Ishikawa (cell line): ENCODE measurements at regions not wholly inside any gene's neighbourhood (a gene's known extent, or its start where the extent isn't known, plus 50 kb on each side); places are given as distances from the start of the nearest gene placed in this dataset.

ENCODE experiments used
- CEBPB ChIP-seq: IDR thresholded peaks from 2 replicates; pipeline ENCODE4 v1.6.1; 2012
- CREB1 ChIP-seq: IDR thresholded peaks from 2 replicates; pipeline ENCODE4 v1.6.1; 2012; ENCODE audit warnings: low read depth
- EGR1 ChIP-seq: IDR thresholded peaks from 2 replicates; pipeline ENCODE4 v1.6.1; 2012
- EP300 ChIP-seq: IDR thresholded peaks from 2 replicates; pipeline ENCODE4 v1.6.1; 2012; ENCODE audit warnings: borderline replicate concordance
- FOXM1 ChIP-seq: IDR thresholded peaks from 2 replicates; pipeline ENCODE4 v1.6.1; 2012; ENCODE audit warnings: low read depth, borderline replicate concordance
- NFIC ChIP-seq: IDR thresholded peaks from 2 replicates; pipeline ENCODE4 v1.6.1; 2012
- RAD21 ChIP-seq: IDR thresholded peaks from 2 replicates; pipeline ENCODE4 v1.6.1; 2012; ENCODE audit warnings: low read depth
- TAF1 ChIP-seq: IDR thresholded peaks from 2 replicates; pipeline ENCODE4 v1.6.1; 2012; ENCODE audit warnings: low read depth, mild to moderate bottlenecking
- TCF12 ChIP-seq: IDR thresholded peaks from 2 replicates; pipeline ENCODE4 v1.6.1; 2012; ENCODE audit warnings: low read depth
- TEAD4 ChIP-seq: IDR thresholded peaks from 2 replicates; pipeline ENCODE4 v1.6.1; 2012
- YY1 ChIP-seq: IDR thresholded peaks from 2 replicates; pipeline ENCODE4 v1.6.1; 2012; ENCODE audit warnings: low read depth
- ZBTB7A ChIP-seq: IDR thresholded peaks from 2 replicates; pipeline ENCODE4 v1.6.1; 2012; ENCODE audit warnings: low read depth
- TF ChIP-seq, protein P1 (sequence below): IDR thresholded peaks from 2 replicates; pipeline ENCODE4 v1.6.1; 2012
- TF ChIP-seq, protein P2 (sequence below): IDR thresholded peaks from 2 replicates; pipeline ENCODE4 v1.6.1; 2012; ENCODE audit warnings: low read depth, mild to moderate bottlenecking
- TF ChIP-seq, protein P3 (sequence below): IDR thresholded peaks from 2 replicates; pipeline ENCODE4 v1.6.1; 2012

DNA sequence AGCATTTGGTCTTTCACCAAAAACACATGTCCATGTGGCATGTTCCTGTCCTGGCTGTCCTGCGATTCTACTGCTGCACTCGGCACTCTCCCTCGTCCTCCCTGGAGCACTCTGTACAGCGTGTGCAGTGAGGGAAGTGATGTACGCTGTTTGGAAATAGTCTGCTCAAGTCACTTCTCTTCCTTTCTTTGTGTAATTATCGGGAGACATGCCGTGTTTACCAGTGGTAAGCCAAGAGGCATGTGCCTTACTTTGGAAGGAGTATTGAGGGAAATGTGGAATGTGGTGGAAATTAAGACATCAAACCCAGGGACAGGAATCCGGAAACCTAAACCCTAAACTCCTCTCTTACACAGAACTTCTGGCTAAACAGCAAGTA lies 268.5 kb upstream of the FOXQ1 start:
- no peak for TF ChIP-seq ZBTB7A
- TF ChIP-seq TEAD4: no peak
- TF ChIP-seq, protein P1, sequence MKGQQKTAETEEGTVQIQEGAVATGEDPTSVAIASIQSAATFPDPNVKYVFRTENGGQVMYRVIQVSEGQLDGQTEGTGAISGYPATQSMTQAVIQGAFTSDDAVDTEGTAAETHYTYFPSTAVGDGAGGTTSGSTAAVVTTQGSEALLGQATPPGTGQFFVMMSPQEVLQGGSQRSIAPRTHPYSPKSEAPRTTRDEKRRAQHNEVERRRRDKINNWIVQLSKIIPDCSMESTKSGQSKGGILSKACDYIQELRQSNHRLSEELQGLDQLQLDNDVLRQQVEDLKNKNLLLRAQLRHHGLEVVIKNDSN: no peak
- no peak for TF ChIP-seq EGR1
- TF ChIP-seq RAD21: no peak
- no peak for TF ChIP-seq YY1
- no peak for TF ChIP-seq TAF1
- TF ChIP-seq, protein P2, sequence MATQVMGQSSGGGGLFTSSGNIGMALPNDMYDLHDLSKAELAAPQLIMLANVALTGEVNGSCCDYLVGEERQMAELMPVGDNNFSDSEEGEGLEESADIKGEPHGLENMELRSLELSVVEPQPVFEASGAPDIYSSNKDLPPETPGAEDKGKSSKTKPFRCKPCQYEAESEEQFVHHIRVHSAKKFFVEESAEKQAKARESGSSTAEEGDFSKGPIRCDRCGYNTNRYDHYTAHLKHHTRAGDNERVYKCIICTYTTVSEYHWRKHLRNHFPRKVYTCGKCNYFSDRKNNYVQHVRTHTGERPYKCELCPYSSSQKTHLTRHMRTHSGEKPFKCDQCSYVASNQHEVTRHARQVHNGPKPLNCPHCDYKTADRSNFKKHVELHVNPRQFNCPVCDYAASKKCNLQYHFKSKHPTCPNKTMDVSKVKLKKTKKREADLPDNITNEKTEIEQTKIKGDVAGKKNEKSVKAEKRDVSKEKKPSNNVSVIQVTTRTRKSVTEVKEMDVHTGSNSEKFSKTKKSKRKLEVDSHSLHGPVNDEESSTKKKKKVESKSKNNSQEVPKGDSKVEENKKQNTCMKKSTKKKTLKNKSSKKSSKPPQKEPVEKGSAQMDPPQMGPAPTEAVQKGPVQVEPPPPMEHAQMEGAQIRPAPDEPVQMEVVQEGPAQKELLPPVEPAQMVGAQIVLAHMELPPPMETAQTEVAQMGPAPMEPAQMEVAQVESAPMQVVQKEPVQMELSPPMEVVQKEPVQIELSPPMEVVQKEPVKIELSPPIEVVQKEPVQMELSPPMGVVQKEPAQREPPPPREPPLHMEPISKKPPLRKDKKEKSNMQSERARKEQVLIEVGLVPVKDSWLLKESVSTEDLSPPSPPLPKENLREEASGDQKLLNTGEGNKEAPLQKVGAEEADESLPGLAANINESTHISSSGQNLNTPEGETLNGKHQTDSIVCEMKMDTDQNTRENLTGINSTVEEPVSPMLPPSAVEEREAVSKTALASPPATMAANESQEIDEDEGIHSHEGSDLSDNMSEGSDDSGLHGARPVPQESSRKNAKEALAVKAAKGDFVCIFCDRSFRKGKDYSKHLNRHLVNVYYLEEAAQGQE: no peak
- no peak for TF ChIP-seq TCF12
- no peak for TF ChIP-seq FOXM1
- TF ChIP-seq NFIC: no peak
- no peak for TF ChIP-seq EP300
- TF ChIP-seq CREB1: no peak
- TF ChIP-seq, protein P3, sequence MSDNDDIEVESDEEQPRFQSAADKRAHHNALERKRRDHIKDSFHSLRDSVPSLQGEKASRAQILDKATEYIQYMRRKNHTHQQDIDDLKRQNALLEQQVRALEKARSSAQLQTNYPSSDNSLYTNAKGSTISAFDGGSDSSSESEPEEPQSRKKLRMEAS: no peak
- TF ChIP-seq CEBPB: no peak

DNA sequence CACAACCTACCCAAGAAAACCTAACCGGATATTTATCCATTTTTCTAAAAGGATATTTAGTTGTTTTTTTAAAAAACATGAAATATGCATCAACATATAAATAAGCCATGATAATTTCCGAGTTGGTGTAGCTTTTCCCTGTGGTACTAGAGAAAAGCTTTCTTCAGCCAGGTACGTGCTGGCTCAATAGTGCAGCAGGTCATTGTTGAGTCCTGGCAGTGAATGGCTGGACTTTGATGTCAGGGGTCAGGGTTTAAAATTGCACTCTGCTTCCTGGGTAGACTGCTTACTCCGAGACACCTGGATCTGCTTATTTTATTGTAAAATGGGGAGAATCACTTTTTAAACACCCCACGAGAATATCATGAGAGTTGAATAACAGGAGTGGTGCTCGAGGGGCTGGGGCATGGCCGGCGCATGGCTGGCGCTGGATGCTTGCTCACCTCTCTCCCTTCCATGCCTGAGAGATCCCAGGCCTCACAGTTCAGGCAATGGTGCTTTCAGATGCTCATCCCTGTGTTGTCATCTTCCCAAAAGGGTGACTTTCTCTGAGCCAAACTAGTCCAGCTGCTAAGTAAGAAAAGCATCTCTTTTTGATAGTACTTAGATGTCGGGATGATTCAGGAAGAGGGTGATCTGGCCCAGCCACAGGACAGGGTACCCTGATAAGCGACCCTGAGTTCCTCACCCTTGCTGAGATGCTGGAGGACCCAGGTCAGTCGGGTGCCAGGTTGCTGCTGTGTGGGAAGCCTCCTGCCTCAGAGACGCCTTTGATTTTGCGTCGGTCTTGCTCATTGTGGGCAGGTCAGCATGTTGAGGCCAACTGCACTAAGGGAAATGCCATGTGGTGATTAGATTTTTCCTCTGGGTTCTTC lies 269.1 kb upstream of the FOXQ1 start:
- TF ChIP-seq NFIC (no peak), YY1 (no peak), FOXM1 (no peak)
- TF ChIP-seq, protein P3: no peak

DNA sequence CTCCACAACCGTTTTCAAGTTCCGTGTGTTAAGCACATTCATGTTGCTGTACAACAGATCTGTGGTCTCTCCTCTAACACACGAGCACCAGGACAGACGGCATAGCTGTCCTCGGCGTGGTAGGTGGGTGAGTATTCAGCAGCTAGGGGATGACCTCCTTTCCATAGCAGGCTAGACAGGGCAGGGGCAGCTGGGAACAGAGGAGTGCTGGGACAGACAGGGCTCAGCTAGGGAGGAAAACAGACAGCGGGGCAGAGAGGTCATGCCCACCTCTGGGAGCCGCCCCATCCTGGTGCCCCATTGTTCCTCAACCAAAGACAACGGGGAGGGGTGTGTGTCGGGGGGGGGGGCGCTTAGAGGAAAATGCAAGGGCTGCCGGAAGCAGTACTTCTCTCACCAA lies 271.5 kb upstream of the FOXQ1 start:
- no peak for TF ChIP-seq CREB1
- TF ChIP-seq ZBTB7A: no peak
- no peak for TF ChIP-seq EGR1
- TF ChIP-seq, protein P3: no peak
- TF ChIP-seq, protein P2: no peak
- TF ChIP-seq RAD21: no peak
- TF ChIP-seq, protein P1: no peak
- TF ChIP-seq TEAD4: no peak
- no peak for TF ChIP-seq YY1
- TF ChIP-seq TAF1: no peak
- TF ChIP-seq CEBPB: no peak

DNA sequence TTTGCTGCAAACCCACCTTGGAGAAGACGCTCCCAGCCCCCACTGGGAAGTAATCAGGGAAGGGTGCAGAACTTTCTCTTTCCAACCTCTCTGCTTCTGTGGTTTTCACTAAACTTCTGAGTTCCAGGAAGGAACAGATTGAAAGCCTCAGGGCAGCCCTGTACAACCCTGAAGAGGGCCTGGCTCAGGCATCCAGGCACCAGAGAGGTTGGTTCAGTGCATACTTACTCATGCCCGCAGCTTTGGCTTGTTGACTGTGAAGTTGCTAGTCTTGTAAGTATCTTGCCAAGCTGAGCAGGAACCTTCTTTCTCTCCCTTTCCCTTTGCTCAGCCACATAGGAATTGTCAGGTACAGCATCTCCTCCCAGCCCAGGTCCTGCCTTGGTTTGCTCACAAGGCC lies 272.2 kb upstream of the FOXQ1 start:
- no peak for TF ChIP-seq TEAD4
- no peak for TF ChIP-seq YY1
- TF ChIP-seq ZBTB7A: no peak
- no peak for TF ChIP-seq TCF12
- no peak for TF ChIP-seq CREB1
- TF ChIP-seq CEBPB: no peak
- TF ChIP-seq EGR1: no peak
- no peak for TF ChIP-seq NFIC
- TF ChIP-seq, protein P1: no peak
- TF ChIP-seq FOXM1: no peak
- TF ChIP-seq, protein P2: no peak
- TF ChIP-seq, protein P3: no peak
- TF ChIP-seq TAF1: no peak
- no peak for TF ChIP-seq RAD21
- no peak for TF ChIP-seq EP300
